ENCODE measurements at regions not wholly inside any gene's neighbourhood (a gene's known extent, or its start where the extent isn't known, plus 50 kb on each side); places are given as distances from the start of the nearest gene placed in this dataset.
A peak's percentile ranks its signal among the peaks of the same experiment; 100 is the strongest.

- no peaks in the 10 kb centered on the region for H3K4me1 ChIP-seq
- ATAC-seq (no peak), DNase-seq (no peak)
- peaks cover 0 to 4% of the 10 kb centered on the region in 2 donors for H3K27me3 ChIP-seq
- no peaks in the 10 kb centered on the region for H3K36me3 ChIP-seq (replicated peaks in 1 of 2; ENCODE audit: insufficient read depth in 1 of 2, low read depth in 2 of 2)
- TF ChIP-seq POLR2A (IDR thresholded peaks at IDR 0.05), result no peak
- no peak for TF ChIP-seq CTCF (IDR thresholded peaks at IDR 0.05)
- H3K27ac ChIP-seq, result no peak overlapping the region
- no peaks in the 10 kb centered on the region for H3K9me3 ChIP-seq
- H3K4me3 ChIP-seq, result no peak overlapping the region
- intact Hi-C loops (cut with DNase I), result no loop called here
Measured at GRCh38 chr13:78147905-78148304, 229.3 kb upstream of the EDNRB start.

DNA sequence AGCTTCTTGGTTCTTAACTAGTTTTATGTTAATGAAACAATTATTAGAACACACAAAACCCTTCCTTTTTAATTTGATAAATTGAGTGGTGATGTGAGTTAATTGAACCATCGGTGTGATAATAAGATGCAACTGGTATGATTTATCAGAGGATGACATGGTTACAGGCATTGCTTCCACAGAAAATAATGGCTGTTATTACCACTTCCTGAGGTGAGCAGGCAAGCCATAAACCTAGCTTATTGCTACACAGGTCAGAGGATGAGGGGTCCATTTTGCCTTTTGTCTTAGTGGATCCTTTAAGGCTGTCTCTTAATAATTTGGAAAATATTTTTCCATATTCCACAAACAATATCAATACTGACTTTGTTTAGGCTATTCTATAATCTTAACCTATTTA is 226.6 kb upstream of the EDNRB start:
- H3K27ac ChIP-seq, result no peak overlapping the region
- no peak overlapping the region for H3K4me3 ChIP-seq
- no peaks in the 10 kb centered on the region for H3K4me1 ChIP-seq
- H3K9me3 ChIP-seq, result no peaks in the 10 kb centered on the region
- intact Hi-C loops (cut with DNase I), result no loop called here
- WGBS, 2 donors, result 85 to 86% methylated on average over 1 of the region's 1 CpG
- TF ChIP-seq POLR2A (IDR thresholded peaks at IDR 0.05) (no peak), CTCF (IDR thresholded peaks at IDR 0.05) (no peak)
- no peak for ATAC-seq
- H3K36me3 ChIP-seq (replicated peaks in 1 of 2; ENCODE audit: insufficient read depth in 1 of 2, low read depth in 2 of 2), result no peaks in the 10 kb centered on the region
- no peak for DNase-seq
- H3K27me3 ChIP-seq, result peaks cover 0 to 4% of the 10 kb centered on the region in 2 donors

- no peaks in the 10 kb centered on the region for H3K4me1 ChIP-seq
- no peaks in the 10 kb centered on the region for H3K9me3 ChIP-seq
- no peak overlapping the region for H3K4me3 ChIP-seq
- no peak for TF ChIP-seq CTCF (IDR thresholded peaks at IDR 0.05)
- no peak for DNase-seq
- no peak overlapping the region for H3K27ac ChIP-seq
- 24 to 33% methylated on average over 2 of the region's 2 CpGs for WGBS, 2 donors
- no peak for ATAC-seq
- no peaks in the 10 kb centered on the region for H3K36me3 ChIP-seq (replicated peaks in 1 of 2; ENCODE audit: insufficient read depth in 1 of 2, low read depth in 2 of 2)
- intact Hi-C loops (cut with DNase I), result loop anchor here (5.0 kb wide), 1 partner anchor 838 kb away; no protein-coding TSS in a partner anchor
- H3K27me3 ChIP-seq, result no peaks in the 10 kb centered on the region
Measured at GRCh38 chr13:78139765-78140164, 221.1 kb upstream of the EDNRB start.

- TF ChIP-seq POLR2A (IDR thresholded peaks at IDR 0.05) (no peak), CTCF (IDR thresholded peaks at IDR 0.05) (no peak)
- DNase-seq (no peak), ATAC-seq (no peak)
- Histone ChIP-seq H3K36me3 (replicated peaks in 1 of 2; ENCODE audit: insufficient read depth in 1 of 2, low read depth in 2 of 2) (no peaks in the 10 kb centered on the region), H3K27me3 (no peaks in the 10 kb centered on the region), H3K9me3 (no peaks in the 10 kb centered on the region), H3K27ac (no peak overlapping the region), H3K4me3 (no peak overlapping the region), H3K4me1 (no peaks in the 10 kb centered on the region)
- intact Hi-C loops (cut with DNase I), result loop anchor here (5.0 kb wide), 1 partner anchor 839 kb away; no protein-coding TSS in a partner anchor
- WGBS, 2 donors, result 40 to 49% methylated on average over 2 of the region's 2 CpGs
Measured at GRCh38 chr13:78138756-78139155, 220.1 kb upstream of the EDNRB start.

- H3K27me3 ChIP-seq, result no peaks in the 10 kb centered on the region
- H3K36me3 ChIP-seq (replicated peaks in 1 of 2; ENCODE audit: insufficient read depth in 1 of 2, low read depth in 2 of 2), result no peaks in the 10 kb centered on the region
- no peaks in the 10 kb centered on the region for H3K9me3 ChIP-seq
- TF ChIP-seq POLR2A (IDR thresholded peaks at IDR 0.05) (no peak), CTCF (IDR thresholded peaks at IDR 0.05) (peak; percentile 26 to 76 (median 65))
- intact Hi-C loops (cut with DNase I), result loop anchor here (5.0 kb wide), 1 partner anchor 840 kb away; no protein-coding TSS in a partner anchor
- H3K27ac ChIP-seq, result no peak overlapping the region
- 7 to 9% methylated on average over 6 of the region's 6 CpGs for WGBS, 2 donors
- H3K4me3 ChIP-seq, result no peak overlapping the region
- peak in 2 of 4 donors; percentile 15 to 29 for DNase-seq
- ATAC-seq, result peak; percentile 81
- H3K4me1 ChIP-seq, result no peaks in the 10 kb centered on the region
Measured at GRCh38 chr13:78137404-78138142, 218.9 kb upstream of the EDNRB start.

Measured in body of pancreas (tissue), 4 donors.